ENCODE measurements at regions not wholly inside any gene's neighbourhood (a gene's known extent, or its start where the extent isn't known, plus 50 kb on each side); places are given as distances from the start of the nearest gene placed in this dataset.

- H3K36me3 Mint-ChIP-seq, result peaks cover 12% of the 10 kb centered on the region; the same call in 1 of the 2 replicates
- H3K4me1 Mint-ChIP-seq, result peaks cover 46% of the 10 kb centered on the region
- no peaks in the 10 kb centered on the region for H3K9me3 Mint-ChIP-seq
- no peak overlapping the region for H3K4me3 Mint-ChIP-seq
- ChIA-PET CTCF (interaction anchor here (0.6 kb wide), 1 partner anchor 401 kb away, joined by 3 read pairs; no protein-coding TSS in a partner anchor), POLR2A (no interaction called here)
- TF ChIP-seq ZNF512 (CRISPR knock-in tag; IDR thresholded peaks at IDR 0.05; ENCODE audit: borderline replicate concordance), result no peak
- no peak for TF ChIP-seq CREM (CRISPR knock-in tag; IDR thresholded peaks at IDR 0.05)
- TF ChIP-seq E2F1 (CRISPR knock-in tag; IDR thresholded peaks at IDR 0.05), result no peak
- no peak for TF ChIP-seq NR3C1 (CRISPR knock-in tag; conservative IDR thresholded peaks at IDR 0.05; ENCODE audit: low read depth)
- no peak for TF ChIP-seq FOXP1 (CRISPR knock-in tag; IDR thresholded peaks at IDR 0.05; ENCODE audit: borderline replicate concordance)
- TF ChIP-seq ZNF232 (CRISPR knock-in tag; IDR thresholded peaks at IDR 0.05), result no peak
- no peak for TF ChIP-seq JUN (CRISPR knock-in tag; IDR thresholded peaks at IDR 0.05)
- TF ChIP-seq AFF4 (CRISPR knock-in tag; IDR thresholded peaks at IDR 0.05; ENCODE audit: borderline replicate concordance), result no peak
- TF ChIP-seq PREB (CRISPR knock-in tag; IDR thresholded peaks at IDR 0.05; ENCODE audit: borderline replicate concordance), result no peak
- no peak for TF ChIP-seq ZNF671 (CRISPR knock-in tag; IDR thresholded peaks at IDR 0.05)
- TF ChIP-seq STAT6 (CRISPR knock-in tag; conservative IDR thresholded peaks at IDR 0.05; ENCODE audit: low read depth), result no peak
- TF ChIP-seq E2F5 (CRISPR knock-in tag; IDR thresholded peaks at IDR 0.05), result no peak
- no peak for TF ChIP-seq FOXJ3 (CRISPR knock-in tag; IDR thresholded peaks at IDR 0.05; ENCODE audit: borderline replicate concordance)
- no peaks in the 10 kb centered on the region for H3K27me3 Mint-ChIP-seq (ENCODE audit: low read depth)
- ATAC-seq (no peak), DNase-seq (ENCODE audit: low spot score) (no peak)
- H3K27ac Mint-ChIP-seq, result peak overlapping the region; percentile 0; the same call in 1 of the 2 replicates
Observed at GRCh38 chr1:173424782-173425407, 52.2 kb upstream of the PRDX6 start.

All from WTC11 (cell line).